ENCODE measurements at regions not wholly inside any gene's neighbourhood (a gene's known extent, or its start where the extent isn't known, plus 50 kb on each side); places are given as distances from the start of the nearest gene placed in this dataset.

DNA sequence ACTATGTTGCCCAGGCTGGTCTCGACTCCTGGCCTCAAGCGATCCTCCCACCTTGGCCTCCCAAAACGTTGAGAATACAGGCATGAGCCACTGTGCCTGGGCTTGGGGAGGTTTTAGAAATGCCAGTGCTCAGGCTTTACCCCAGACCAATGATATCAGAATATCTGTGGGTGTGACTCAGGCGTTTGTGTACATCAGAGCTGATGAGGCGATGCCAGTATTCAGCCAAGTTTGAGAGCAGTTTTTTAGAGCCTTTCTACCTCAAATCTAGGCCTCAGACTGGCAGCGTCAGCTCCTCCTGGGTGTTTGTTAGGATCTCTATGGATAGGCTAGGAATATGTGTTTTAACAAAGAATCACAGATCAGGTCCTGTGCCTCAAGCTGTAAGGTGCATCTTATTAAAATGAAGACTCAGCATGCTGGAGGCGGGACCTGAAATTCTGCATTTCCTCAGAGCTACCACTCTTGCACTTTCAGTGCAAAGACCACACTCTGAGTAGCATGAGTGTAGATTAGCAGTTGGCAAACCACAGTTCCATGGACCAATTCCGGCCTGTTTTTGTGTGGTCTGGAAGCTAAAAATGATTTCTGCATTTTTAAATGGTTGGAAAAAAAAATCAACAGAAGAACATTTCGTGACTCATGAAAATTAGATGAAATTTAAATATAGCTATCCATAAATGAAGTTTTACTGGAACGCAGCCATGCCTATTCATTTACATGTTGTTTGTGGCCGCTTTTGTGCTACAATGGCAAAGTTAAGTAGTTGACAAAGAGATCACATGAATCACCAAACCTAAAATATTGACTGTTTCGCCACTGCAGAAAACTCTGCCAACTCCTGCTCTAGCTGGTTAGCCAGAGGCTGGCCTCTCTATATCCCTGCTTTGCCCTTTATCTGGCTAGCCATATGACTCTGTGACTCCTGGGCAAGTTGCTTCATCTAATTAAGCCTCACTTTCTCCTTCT is 92.2 kb downstream of the KLF4 start:
- no peak for TF ChIP-seq EZH2 (IDR thresholded peaks at IDR 0.05; ENCODE audit: low read length, missing control alignments)
- TF ChIP-seq, protein P1, sequence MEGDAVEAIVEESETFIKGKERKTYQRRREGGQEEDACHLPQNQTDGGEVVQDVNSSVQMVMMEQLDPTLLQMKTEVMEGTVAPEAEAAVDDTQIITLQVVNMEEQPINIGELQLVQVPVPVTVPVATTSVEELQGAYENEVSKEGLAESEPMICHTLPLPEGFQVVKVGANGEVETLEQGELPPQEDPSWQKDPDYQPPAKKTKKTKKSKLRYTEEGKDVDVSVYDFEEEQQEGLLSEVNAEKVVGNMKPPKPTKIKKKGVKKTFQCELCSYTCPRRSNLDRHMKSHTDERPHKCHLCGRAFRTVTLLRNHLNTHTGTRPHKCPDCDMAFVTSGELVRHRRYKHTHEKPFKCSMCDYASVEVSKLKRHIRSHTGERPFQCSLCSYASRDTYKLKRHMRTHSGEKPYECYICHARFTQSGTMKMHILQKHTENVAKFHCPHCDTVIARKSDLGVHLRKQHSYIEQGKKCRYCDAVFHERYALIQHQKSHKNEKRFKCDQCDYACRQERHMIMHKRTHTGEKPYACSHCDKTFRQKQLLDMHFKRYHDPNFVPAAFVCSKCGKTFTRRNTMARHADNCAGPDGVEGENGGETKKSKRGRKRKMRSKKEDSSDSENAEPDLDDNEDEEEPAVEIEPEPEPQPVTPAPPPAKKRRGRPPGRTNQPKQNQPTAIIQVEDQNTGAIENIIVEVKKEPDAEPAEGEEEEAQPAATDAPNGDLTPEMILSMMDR (conservative IDR thresholded peaks at IDR 0.05 in 1 of 2, IDR thresholded peaks at IDR 0.05 in 1 of 2; ENCODE audit: low read depth in 1 of 2, low read length in 2 of 2) = no peak
- Histone ChIP-seq H3K9ac (ENCODE audit: insufficient read depth, low read length) (no peak overlapping the region), H3K4me3 (replicated peaks in 1 of 4; ENCODE audit: control extremely low read depth in 1 of 4, insufficient read depth in 1 of 4, low read depth in 3 of 4, low read length in 4 of 4) (no peak overlapping the region), H3K79me2 (ENCODE audit: control insufficient read depth, insufficient read depth, low read length) (no peaks in the 10 kb centered on the region), H3K27me3 (ENCODE audit: control insufficient read depth, insufficient read depth, low read length) (no peaks in the 10 kb centered on the region), H3K4me1 (ENCODE audit: control insufficient read depth, extremely low read depth, insufficient read depth, low read length) (no peaks in the 10 kb centered on the region), H3K27ac (ENCODE audit: insufficient read depth, low read length) (no peak overlapping the region), H2AFZ (ENCODE audit: low read length) (no peak overlapping the region), H3K9me3 (ENCODE audit: control insufficient read depth, insufficient read depth, low read depth, low read length) (no peaks in the 10 kb centered on the region), H4K20me1 (ENCODE audit: control insufficient read depth, extremely low read depth, insufficient read depth, low read length) (no peaks in the 10 kb centered on the region), H3K4me2 (ENCODE audit: extremely low read depth, insufficient read depth, low read length) (no peak overlapping the region), H3K36me3 (ENCODE audit: control insufficient read depth, insufficient read depth, low read length) (no peaks in the 10 kb centered on the region)
- peak; percentile 53 to 82 for DNase-seq (ENCODE audit: low read depth in 2 of 2)

DNA sequence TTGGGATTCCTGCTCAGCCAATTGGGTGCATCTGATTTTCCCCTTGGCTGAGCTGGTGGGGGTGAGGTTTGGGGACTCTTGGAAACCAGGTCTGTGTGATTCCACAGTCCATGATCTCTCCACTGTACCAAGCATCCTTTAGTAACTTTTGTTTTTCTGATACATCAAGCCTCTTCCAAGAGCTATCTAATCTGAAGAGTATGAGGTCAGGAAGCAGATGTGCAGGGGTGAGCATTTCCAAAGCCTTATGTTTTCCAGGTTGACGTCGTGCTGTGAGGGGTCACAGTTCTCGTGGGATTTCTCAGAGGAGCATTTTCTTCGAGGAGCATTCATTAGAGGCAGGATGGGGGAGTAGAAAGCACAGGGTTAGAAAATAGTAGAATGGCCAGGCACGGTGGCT is 95.3 kb downstream of the KLF4 start:
- TF ChIP-seq EZH2 (IDR thresholded peaks at IDR 0.05; ENCODE audit: low read length, missing control alignments) = no peak
- TF ChIP-seq, protein P1 (conservative IDR thresholded peaks at IDR 0.05 in 1 of 2, IDR thresholded peaks at IDR 0.05 in 1 of 2; ENCODE audit: low read depth in 1 of 2, low read length in 2 of 2) = no peak
- DNase-seq (ENCODE audit: low read depth in 2 of 2) = peak in 1 of 2 donors; percentile 31
- Histone ChIP-seq H3K4me3 (replicated peaks in 1 of 4; ENCODE audit: control extremely low read depth in 1 of 4, insufficient read depth in 1 of 4, low read depth in 3 of 4, low read length in 4 of 4) (no peak overlapping the region), H3K79me2 (ENCODE audit: control insufficient read depth, insufficient read depth, low read length) (no peaks in the 10 kb centered on the region), H3K36me3 (ENCODE audit: control insufficient read depth, insufficient read depth, low read length) (no peaks in the 10 kb centered on the region), H3K27me3 (ENCODE audit: control insufficient read depth, insufficient read depth, low read length) (peaks cover 4% of the 10 kb centered on the region), H3K27ac (ENCODE audit: insufficient read depth, low read length) (no peak overlapping the region), H3K4me2 (ENCODE audit: extremely low read depth, insufficient read depth, low read length) (no peak overlapping the region), H3K4me1 (ENCODE audit: control insufficient read depth, extremely low read depth, insufficient read depth, low read length) (no peaks in the 10 kb centered on the region), H4K20me1 (ENCODE audit: control insufficient read depth, extremely low read depth, insufficient read depth, low read length) (no peaks in the 10 kb centered on the region), H3K9me3 (ENCODE audit: control insufficient read depth, insufficient read depth, low read depth, low read length) (no peaks in the 10 kb centered on the region), H3K9ac (ENCODE audit: insufficient read depth, low read length) (no peak overlapping the region), H2AFZ (ENCODE audit: low read length) (no peak overlapping the region)

DNA sequence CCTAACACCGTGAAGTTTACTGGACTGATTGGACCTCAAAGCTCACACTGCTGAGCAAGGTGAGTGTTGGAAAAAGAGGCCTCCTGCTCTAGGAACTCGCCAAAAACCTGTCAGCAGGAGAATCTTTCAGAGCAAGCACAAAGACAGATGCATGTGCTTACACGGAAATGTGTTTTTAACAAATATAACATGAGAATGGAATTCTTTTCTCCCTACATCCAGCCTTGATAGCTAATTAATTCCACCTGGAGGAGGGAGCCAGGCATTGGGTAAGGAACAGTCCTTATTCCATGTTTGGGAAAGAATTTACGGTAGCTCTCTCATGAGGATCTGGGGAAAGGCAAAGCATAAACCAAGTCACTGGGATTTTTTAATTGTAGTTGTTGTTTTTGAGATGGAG is 98.8 kb downstream of the KLF4 start:
- TF ChIP-seq EZH2 (IDR thresholded peaks at IDR 0.05; ENCODE audit: low read length, missing control alignments) = no peak
- TF ChIP-seq, protein P1 (conservative IDR thresholded peaks at IDR 0.05 in 1 of 2, IDR thresholded peaks at IDR 0.05 in 1 of 2; ENCODE audit: low read depth in 1 of 2, low read length in 2 of 2) = no peak
- no peaks in the 10 kb centered on the region for H3K36me3 ChIP-seq (ENCODE audit: control insufficient read depth, insufficient read depth, low read length)
- no peaks in the 10 kb centered on the region for H3K79me2 ChIP-seq (ENCODE audit: control insufficient read depth, insufficient read depth, low read length)
- H3K9me3 ChIP-seq (ENCODE audit: control insufficient read depth, insufficient read depth, low read depth, low read length) = no peaks in the 10 kb centered on the region
- H3K4me1 ChIP-seq (ENCODE audit: control insufficient read depth, extremely low read depth, insufficient read depth, low read length) = no peaks in the 10 kb centered on the region
- H3K27me3 ChIP-seq (ENCODE audit: control insufficient read depth, insufficient read depth, low read length) = peaks cover 4% of the 10 kb centered on the region
- no peak overlapping the region for H3K4me2 ChIP-seq (ENCODE audit: extremely low read depth, insufficient read depth, low read length)
- no peak for DNase-seq (ENCODE audit: low read depth in 2 of 2)
- no peak overlapping the region for H2AFZ ChIP-seq (ENCODE audit: low read length)
- no peak overlapping the region for H3K4me3 ChIP-seq (replicated peaks in 1 of 4; ENCODE audit: control extremely low read depth in 1 of 4, insufficient read depth in 1 of 4, low read depth in 3 of 4, low read length in 4 of 4)
- no peak overlapping the region for H3K27ac ChIP-seq (ENCODE audit: insufficient read depth, low read length)
- no peak overlapping the region for H3K9ac ChIP-seq (ENCODE audit: insufficient read depth, low read length)
- no peaks in the 10 kb centered on the region for H4K20me1 ChIP-seq (ENCODE audit: control insufficient read depth, extremely low read depth, insufficient read depth, low read length)
